ENCODE measurements at regions not wholly inside any gene's neighbourhood (a gene's known extent, or its start where the extent isn't known, plus 50 kb on each side); places are given as distances from the start of the nearest gene placed in this dataset.

DNA sequence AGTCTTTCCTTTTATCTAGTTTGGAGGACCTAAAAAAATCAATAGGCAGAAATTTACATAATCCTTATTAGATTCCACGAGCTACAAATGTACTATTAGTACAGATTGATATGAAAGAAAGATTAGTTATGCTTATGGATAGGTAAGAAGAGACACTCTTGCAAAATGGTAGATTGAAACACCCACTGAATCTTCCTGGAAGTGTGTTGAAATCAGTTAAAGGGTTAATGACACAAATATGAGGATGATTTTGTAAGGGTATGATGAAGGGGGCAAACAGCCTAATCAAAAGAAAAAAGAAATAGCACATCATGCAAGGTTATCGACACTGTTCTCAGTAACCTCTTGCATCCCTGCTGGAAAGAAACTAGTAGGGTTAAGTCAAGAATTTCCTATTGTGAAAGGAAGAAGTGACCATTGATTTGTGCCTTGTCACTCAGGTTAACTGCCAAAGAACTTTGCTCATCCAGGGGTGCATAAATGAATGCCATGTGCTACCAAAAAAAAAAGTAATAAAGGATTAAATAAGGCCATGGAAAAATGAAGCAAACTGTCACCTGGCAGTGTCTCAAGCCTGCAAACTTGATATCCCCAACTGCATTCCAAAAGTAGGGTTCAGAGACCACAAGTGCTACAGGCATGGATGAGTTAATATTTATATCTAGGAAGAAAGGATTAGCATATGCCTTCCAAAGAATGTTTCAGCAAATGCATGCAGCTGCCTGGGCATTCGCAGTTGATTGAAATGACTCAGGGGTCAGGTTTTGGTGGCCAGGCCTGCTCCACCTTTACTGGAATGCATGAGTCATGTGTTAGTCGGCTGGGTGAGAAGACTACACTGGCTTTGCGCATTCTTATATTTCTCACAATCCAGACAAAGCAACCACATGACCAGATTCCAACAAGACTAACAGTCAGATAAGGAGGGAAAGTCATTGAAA lies 78.3 kb upstream of the ATXN3L start (continued):
- TF ChIP-seq, protein P1, sequence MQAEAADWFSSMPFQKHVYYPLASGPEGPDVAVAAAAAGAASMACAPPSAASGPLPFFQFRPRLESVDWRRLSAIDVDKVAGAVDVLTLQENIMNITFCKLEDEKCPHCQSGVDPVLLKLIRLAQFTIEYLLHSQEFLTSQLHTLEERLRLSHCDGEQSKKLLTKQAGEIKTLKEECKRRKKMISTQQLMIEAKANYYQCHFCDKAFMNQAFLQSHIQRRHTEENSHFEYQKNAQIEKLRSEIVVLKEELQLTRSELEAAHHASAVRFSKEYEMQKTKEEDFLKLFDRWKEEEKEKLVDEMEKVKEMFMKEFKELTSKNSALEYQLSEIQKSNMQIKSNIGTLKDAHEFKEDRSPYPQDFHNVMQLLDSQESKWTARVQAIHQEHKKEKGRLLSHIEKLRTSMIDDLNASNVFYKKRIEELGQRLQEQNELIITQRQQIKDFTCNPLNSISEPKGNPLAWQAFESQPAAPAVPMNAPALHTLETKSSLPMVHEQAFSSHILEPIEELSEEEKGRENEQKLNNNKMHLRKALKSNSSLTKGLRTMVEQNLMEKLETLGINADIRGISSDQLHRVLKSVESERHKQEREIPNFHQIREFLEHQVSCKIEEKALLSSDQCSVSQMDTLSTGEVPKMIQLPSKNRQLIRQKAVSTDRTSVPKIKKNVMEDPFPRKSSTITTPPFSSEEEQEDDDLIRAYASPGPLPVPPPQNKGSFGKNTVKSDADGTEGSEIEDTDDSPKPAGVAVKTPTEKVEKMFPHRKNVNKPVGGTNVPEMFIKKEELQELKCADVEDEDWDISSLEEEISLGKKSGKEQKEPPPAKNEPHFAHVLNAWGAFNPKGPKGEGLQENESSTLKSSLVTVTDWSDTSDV (CRISPR knock-in tag; IDR thresholded peaks at IDR 0.05) = no peak
- TF ChIP-seq SP140L (CRISPR knock-in tag; IDR thresholded peaks at IDR 0.05; ENCODE audit: borderline replicate concordance) = no peak
- TF ChIP-seq POLR2AphosphoS5 (IDR thresholded peaks at IDR 0.05; ENCODE audit: low read depth, low read length) = no peak
- TF ChIP-seq, protein P2, sequence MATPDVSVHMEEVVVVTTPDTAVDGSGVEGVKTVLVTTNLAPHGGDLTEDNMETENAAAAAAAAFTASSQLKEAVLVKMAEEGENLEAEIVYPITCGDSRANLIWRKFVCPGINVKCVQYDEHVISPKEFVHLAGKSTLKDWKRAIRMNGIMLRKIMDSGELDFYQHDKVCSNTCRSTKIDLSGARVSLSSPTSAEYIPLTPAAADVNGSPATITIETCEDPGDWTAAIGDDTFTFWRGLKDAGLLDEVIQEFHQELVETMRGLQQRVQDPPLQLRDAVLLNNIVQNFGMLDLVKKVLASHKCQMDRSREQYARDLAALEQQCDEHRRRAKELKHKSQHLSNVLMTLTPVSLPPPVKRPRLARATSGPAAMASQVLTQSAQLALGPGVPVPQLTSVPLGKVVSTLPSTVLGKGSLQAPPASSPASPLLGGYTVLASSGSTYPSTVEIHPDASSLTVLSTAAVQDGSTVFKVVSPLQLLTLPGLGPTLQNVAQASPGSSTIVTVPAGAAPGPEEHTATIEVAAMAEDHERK (CRISPR knock-in tag; IDR thresholded peaks at IDR 0.05; ENCODE audit: low read depth) = no peak
- TF ChIP-seq ZNF563 (CRISPR knock-in tag; IDR thresholded peaks at IDR 0.05) = no peak
- no peak for TF ChIP-seq ZNF850 (CRISPR knock-in tag; conservative IDR thresholded peaks at IDR 0.05)
- TF ChIP-seq FOSL1 (CRISPR knock-in tag; IDR thresholded peaks at IDR 0.05; ENCODE audit: borderline replicate concordance) = peak; percentile 28; the same call in 1 of the 2 replicates
- TF ChIP-seq, protein P3, sequence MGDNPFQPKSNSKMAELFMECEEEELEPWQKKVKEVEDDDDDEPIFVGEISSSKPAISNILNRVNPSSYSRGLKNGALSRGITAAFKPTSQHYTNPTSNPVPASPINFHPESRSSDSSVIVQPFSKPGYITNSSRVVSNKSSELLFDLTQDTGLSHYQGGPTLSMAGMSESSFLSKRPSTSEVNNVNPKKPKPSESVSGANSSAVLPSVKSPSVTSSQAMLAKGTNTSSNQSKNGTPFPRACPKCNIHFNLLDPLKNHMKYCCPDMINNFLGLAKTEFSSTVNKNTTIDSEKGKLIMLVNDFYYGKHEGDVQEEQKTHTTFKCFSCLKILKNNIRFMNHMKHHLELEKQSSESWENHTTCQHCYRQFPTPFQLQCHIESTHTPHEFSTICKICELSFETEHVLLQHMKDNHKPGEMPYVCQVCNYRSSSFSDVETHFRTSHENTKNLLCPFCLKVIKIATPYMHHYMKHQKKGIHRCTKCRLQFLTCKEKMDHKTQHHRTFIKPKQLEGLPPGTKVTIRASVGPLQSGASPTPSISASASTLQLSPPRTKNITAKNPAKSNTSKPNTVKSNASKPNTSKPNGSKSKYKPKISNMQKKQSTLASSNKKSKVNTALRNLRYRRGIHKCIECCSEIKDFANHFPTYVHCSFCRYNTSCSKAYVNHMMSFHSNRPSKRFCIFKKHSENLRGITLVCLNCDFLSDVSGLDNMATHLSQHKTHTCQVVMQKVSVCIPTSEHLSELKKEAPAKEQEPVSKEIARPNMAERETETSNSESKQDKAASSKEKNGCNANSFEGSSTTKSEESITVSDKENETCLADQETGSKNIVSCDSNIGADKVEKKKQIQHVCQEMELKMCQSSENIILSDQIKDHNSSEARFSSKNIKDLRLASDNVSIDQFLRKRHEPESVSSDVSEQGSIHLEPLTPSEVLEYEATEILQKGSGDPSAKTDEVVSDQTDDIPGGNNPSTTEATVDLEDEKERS (CRISPR knock-in tag; IDR thresholded peaks at IDR 0.05) = no peak
- TF ChIP-seq SOX13 (IDR thresholded peaks at IDR 0.05) = no peak
- 0 out of 4 replicates have a peak, but pooled peaks of 1 of the 2 experiments have one; percentile 28 for TF ChIP-seq SOX13 (CRISPR knock-in tag; conservative IDR thresholded peaks at IDR 0.05 in 1 of 2, IDR thresholded peaks at IDR 0.05 in 1 of 2)
- TF ChIP-seq, protein P4, sequence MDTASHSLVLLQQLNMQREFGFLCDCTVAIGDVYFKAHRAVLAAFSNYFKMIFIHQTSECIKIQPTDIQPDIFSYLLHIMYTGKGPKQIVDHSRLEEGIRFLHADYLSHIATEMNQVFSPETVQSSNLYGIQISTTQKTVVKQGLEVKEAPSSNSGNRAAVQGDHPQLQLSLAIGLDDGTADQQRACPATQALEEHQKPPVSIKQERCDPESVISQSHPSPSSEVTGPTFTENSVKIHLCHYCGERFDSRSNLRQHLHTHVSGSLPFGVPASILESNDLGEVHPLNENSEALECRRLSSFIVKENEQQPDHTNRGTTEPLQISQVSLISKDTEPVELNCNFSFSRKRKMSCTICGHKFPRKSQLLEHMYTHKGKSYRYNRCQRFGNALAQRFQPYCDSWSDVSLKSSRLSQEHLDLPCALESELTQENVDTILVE (CRISPR knock-in tag; IDR thresholded peaks at IDR 0.05) = no peak
- TF ChIP-seq ZNF136 (CRISPR knock-in tag; IDR thresholded peaks at IDR 0.05; ENCODE audit: low read depth) = no peak
- no peak for TF ChIP-seq ZSCAN30 (CRISPR knock-in tag; IDR thresholded peaks at IDR 0.05)

All from HepG2 (cell line).